Fibroblast of skin of back (primary cell): ENCODE measurements at regions not wholly inside any gene's neighbourhood (a gene's known extent, or its start where the extent isn't known, plus 50 kb on each side); places are given as distances from the start of the nearest gene placed in this dataset.

Source experiments
- DNase-seq: peaks from one replicate; pipeline ENCODE4 v3.0.0-alpha.2; 2013

DNA sequence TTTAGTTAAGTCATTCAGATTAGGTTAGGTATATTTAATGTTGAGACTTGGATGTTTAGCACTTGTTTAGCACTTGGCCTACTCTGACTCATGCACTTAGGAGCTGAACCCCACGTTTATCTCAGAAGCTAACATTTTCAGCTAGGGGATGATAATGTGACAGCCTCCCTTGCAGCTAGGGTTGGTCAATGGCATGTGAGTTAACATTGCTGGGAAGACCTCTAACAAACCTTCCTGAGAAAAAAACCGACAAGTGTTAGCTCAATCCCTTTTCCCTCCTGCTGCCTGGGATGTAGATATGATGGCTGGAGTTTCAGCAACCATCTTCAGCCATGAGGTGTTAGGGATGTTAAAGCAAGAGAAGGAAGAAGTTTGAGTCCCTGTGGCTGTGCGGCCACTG lies 185.0 kb upstream of the FOXF1 start:
- no peak for DNase-seq

GRCh38 chr16:86325895-86326294 lies 184.4 kb upstream of the FOXF1 start:
- DNase-seq, result no peak

DNA sequence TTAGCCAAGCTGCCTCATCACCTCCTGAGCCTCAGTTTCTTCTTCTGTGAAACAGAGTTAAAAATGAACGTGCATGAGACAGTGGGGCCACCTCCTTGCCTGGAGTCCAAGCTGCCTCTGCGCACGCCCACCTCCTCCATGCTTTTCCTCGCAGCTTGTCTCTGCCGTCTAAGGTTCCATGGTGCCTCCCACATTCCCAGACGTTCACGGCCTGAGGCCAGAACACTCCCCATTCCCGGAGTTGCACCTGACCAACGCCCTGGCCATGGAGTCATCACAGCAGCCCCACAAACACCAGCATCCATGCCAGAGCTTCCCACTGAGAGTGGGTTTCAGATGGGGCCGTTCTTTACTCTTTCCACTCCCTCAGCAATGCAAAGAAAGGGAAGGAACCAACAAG lies 183.0 kb upstream of the FOXF1 start:
- DNase-seq, result no peak

- DNase-seq, result no peak
These were observed 179.4 kb upstream of the FOXF1 start for GRCh38 chr16:86330906-86331305.

DNA sequence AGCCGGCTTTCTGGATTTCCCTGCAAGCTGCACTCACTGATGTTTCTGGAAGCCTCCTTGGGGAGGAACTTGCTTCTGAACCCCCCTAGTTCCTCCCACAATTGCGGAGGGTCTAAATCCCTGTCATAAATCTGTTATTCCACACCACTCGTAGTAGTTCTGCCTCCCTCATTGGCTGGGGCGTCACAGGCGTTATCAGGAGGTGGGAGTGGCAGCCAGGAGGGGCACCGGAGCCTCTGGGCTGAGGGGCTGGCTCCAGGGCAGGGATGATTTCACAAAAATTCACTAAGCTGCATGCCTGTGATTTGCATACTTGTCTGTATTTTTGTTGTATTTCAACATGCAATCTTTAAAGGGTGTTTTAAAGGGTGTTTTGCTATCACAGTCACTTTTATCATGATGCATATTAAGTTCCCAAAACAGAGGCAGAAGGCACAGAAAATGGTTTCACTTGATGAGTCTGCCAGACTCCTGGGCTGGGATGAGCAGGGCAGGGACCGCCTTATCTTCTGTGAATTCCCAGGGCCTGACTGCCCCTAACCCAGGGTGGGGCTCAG lies 176.2 kb upstream of the FOXF1 start:
- DNase-seq, result no peak

GRCh38 chr16:86335266-86336172 lies 174.8 kb upstream of the FOXF1 start:
- no peak for DNase-seq

DNA sequence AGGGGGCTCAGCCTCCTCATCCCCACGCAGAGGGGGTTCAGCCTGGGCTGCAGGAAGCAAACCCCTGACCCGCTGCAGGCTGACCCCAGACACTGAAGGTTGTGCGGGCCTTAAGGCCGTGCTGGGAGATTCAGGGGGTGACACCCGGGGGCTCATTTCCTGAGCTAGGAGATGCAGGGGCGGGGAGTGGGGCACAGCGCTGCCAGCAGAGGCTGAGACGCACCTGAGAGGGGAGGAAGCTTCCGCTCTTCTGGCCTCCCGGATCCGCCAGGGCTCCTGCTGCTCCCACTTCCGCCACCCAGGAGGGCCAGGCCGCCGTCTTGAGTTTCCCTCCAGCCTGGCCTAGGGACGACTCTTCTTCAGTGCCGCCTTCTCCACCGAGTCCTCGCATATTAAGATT lies 173.2 kb upstream of the FOXF1 start:
- no peak for DNase-seq

DNA sequence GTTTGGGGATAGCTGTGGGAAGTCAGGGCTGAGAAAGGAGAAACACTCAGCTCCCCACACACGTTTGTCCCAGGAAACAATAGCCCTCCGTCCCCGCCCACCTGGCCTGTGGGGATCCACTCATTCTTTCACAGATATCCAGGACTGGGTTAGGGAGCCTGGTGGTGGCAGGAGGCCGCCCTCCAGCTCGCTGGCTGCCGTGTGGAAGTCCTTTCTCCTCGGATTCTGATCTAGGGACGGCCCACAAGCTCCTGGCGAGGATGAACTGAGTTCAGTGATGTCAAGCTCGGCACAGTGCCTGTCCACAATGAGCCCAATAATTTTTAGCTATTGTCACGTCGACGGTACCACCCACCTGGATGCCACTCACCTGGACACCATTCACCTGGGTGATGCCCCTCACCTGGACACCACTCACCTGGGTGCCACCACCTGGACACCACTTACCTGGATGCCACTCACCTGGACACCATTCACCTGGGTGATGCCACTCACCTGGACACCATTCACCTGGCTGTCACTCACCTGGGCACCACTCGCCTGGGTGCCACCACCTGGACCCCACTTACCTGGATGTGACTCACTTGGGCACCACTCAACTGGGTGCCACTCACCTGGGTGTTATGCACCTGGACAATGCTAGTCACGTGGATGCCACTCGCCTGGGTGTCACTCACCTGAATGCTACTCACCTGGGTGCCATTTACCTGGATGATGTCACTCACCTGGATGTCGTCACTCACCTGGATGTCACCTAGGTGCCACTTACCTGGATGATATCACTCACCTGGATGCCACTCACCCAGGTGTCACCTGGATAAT lies 172.5 kb upstream of the FOXF1 start:
- DNase-seq, result no peak

DNA sequence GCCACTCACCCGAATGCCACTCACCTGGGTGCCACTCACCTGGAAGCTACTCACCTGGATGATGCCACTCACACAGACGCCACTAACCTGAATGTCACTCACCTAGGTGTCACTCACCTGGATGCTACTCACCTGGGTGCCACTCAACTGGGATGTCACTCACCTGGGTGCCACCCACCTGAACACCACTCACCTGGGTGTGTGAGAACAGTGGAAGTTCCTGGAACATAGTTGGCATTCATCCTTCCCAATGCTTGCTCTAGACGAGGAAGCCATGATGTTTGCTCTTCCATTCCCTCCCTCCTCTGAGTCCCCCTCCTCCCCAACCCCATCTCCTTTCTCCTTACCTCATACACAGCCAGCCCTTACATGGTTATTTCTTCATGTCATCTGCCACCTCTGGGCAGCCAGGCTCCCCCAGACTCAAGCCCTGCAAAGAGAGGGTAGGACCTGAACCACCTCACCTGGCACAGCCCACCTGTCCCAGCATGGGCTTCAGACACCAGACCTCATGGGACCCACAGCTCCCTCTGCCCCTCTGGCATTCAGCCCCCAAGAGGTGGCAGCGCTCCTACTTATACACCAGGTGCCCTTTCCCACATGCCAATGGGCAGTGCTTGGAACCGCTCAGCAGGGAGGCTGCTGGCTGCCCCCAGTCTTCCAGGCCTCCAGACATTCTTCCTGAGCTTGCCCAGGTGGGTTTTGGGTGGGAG lies 171.8 kb upstream of the FOXF1 start:
- DNase-seq, result no peak

- no peak for DNase-seq
These were observed 168.0 kb upstream of the FOXF1 start for GRCh38 chr16:86342161-86342834.

DNA sequence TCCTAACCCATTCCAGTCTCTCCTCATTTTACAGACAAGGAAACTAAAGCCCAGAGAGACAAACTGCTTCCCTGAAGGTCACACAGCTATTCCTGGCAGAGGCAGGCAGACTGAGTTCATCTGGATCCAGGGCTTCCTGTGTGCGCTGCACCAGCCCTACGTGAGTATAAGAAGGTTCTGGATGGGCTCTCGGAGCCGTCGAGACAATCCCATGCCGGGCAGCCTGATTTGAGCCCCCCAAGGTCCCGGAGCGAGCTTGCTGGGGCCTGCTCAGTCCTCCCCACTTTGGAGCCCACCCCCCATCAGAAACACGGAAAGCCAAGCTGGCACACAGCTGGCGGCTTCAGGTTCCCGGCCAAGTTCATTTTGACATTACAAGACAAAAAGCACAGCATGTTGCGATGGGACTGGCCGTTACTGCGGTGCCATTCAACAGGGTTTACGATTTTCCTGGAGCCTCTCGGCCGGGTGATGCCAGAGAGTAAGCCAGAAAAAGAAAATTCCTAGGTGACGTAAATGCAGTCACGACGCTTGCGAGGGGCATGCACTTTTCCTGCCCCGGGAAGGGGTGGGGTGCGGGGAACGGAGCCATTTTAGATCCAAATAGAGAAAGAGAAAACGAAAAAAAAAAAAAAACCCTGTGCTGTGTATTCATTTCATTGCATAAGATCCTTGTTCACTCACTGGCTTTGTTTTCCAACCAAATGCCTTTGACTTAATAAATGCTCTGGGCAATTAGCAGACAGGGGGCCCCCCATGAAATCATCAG lies 167.1 kb upstream of the FOXF1 start:
- peak; percentile 32 for DNase-seq

- no peak for DNase-seq
These were observed 166.3 kb upstream of the FOXF1 start for GRCh38 chr16:86343796-86344585.

DNA sequence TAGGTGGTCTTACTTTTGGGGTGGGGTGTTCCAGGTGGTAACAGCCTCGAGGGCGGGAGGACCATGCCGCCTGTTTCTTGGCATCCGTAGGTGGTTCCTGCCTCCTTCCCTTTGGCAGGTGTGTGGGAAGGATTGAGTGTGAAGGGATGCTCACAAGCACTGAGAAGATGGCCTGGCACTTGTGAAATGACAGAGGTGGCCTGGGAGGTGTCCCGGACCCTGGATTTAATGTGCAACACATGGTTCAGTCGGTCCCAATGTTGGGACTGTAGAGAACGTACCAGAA lies 165.8 kb upstream of the FOXF1 start:
- DNase-seq, result no peak

GRCh38 chr16:86344881-86345280 lies 165.4 kb upstream of the FOXF1 start:
- DNase-seq, result no peak

GRCh38 chr16:86345516-86345915 lies 164.8 kb upstream of the FOXF1 start:
- no peak for DNase-seq

GRCh38 chr16:86346034-86346433 lies 164.3 kb upstream of the FOXF1 start:
- no peak for DNase-seq

GRCh38 chr16:86347090-86347489 lies 163.2 kb upstream of the FOXF1 start:
- no peak for DNase-seq

DNA sequence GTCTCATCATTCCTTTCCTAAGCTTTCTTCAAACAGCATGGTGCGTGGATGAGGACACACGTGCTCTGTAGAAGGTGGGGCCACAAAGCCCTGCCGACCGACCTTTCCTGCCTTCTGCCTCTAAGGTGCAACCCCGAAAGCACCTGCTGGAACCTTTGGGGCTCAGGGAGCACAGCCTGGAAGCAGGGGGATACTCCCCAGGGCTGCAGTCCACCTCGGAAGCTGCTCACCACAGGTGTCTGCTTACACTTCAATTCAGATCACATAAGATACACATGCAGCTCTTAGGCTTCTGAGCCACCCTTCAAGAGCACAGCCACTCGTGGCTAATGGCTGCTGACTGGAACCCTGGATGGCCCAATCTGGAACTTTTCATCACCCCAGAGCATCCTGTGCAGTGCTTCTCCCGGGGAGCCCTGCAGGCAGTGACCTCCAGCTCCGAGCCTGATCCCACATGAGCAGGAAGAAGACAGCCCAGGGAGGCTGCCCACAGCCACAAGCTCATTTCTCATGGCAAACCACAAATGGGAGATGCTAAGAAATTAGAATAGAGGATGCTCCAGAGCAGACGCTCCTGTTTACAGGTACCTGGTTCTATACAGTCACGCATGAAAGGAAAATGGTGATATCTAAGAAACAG lies 162.3 kb upstream of the FOXF1 start:
- no peak for DNase-seq

DNA sequence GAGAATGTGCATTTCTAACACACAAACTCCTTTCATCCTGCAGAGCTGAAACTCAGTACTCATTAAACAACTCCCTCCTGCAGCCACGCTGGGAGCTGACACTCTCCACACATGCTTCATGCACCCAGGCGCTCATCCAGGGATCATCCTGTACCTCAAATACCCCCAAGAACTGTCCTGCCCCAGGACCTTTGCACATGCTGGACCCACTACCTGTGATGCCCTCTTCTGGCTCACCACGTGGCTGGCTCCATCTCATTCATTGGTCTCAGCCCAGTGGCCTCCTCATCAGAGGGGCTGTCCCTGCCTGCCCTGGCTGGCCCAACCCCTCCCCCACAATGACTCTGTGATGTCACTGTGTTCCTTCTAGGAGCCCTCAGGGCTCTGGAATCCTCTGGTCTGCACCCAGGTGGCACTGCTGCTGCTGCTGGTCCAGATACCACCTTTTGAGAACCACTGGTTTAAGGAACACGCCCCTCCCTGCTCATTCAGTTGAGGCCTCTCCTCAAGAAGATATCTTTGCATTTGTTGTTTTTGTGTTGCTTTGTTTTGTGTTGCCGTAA lies 160.9 kb upstream of the FOXF1 start:
- no peak for DNase-seq

DNA sequence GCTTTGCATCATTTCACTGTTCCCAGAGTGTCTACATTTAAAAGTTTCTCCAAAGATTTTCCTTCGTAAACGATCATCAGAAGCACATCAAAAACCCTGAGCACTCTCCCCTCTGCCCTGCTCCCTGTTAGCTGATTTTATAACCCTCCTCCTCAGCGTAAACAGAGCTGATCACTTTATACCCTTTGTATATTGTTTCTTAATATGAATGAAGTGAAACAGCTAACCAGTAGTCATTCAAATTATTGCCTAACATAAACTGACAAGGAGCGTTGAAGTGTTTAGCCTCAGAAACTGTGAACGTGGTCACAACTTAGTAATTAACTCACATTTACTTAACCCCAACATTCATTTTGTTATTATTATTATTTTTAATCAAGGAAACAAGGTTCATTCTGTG lies 160.0 kb upstream of the FOXF1 start:
- DNase-seq, result no peak
